Ovary (tissue), 3 donors: ENCODE measurements at regions not wholly inside any gene's neighbourhood (a gene's known extent, or its start where the extent isn't known, plus 50 kb on each side); places are given as distances from the start of the nearest gene placed in this dataset.

Experiments used
- EP300 ChIP-seq: sonication (generic); formaldehyde crosslinking; IDR thresholded peaks from one replicate; pipeline ENCODE4 v1.6.1; 2017; ENCODE audit warnings: antibody characterized with exemption
- POLR2A ChIP-seq: fragments of 450-650 bp; IDR thresholded peaks from one replicate; pipeline ENCODE4 v1.6.1; 2017; ENCODE audit warnings: antibody characterized with exemption, mild to moderate bottlenecking, moderate library complexity
- TF ChIP-seq, protein P1 (sequence below), 3 donors: fragments of 450-650 bp in 2 of 3; fragments of 200-600 bp in 1 of 3; IDR thresholded peaks; one replicate each; pipeline versions ENCODE4 v1.5.1 to v1.8.0; 2016 to 2022; ENCODE audit warnings: antibody characterized with exemption in 3 of 3, mild to moderate bottlenecking in 1 of 3
- donor health status: DM: no; HTN: no; CAD: no.

- TF ChIP-seq, protein P1, sequence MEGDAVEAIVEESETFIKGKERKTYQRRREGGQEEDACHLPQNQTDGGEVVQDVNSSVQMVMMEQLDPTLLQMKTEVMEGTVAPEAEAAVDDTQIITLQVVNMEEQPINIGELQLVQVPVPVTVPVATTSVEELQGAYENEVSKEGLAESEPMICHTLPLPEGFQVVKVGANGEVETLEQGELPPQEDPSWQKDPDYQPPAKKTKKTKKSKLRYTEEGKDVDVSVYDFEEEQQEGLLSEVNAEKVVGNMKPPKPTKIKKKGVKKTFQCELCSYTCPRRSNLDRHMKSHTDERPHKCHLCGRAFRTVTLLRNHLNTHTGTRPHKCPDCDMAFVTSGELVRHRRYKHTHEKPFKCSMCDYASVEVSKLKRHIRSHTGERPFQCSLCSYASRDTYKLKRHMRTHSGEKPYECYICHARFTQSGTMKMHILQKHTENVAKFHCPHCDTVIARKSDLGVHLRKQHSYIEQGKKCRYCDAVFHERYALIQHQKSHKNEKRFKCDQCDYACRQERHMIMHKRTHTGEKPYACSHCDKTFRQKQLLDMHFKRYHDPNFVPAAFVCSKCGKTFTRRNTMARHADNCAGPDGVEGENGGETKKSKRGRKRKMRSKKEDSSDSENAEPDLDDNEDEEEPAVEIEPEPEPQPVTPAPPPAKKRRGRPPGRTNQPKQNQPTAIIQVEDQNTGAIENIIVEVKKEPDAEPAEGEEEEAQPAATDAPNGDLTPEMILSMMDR (IDR thresholded peaks at IDR 0.05): no peak
- no peak for TF ChIP-seq POLR2A
- no peak for TF ChIP-seq EP300
These were observed 254.5 kb downstream of the RRAGC start for GRCh38 chr1:38605063-38605462.
